ENCODE measurements at regions not wholly inside any gene's neighbourhood (a gene's known extent, or its start where the extent isn't known, plus 50 kb on each side); places are given as distances from the start of the nearest gene placed in this dataset.

DNA sequence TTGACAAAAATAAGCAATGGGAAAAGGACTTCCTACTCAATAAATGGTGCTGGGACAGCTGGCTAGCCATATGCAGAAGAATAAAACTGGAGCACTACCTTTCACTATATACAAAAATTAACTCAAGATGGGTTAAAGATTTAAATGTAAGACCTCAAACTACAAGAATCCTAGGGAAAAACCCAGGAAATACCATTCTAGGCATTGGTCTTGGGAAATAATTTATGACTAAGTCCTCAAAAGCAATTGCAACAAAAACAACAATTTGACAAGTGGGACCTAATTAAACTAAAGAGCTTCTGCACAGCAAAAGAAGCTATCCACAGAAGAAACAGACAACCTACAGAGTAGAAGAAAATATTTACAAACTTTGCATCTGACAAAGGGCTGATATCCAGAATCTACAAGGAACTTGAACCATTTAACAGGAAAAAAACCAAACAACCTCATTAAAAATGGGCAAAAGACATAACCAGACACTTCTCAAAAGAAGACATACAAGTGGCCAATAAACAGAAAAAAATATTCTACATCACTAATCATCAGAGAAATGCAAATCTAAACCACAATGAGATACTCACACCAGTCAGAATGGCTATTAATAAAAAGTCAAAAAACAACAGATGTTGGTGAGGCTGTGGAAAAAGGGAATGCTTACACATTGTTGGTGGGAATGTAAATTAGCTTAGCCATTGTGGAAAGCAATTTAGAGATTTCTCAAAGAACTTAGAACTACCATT lies 75.2 kb upstream of the CPEB4 start:
- H3K4me1 Mint-ChIP-seq (ENCODE audit: unreplicated experiment), result peaks cover 20% of the 10 kb centered on the region
- peaks cover 4% of the 10 kb centered on the region for H3K36me3 Mint-ChIP-seq
- DNase-seq (ENCODE audit: extremely low spot score, unreplicated experiment), result no peak
- TF ChIP-seq, protein P1, sequence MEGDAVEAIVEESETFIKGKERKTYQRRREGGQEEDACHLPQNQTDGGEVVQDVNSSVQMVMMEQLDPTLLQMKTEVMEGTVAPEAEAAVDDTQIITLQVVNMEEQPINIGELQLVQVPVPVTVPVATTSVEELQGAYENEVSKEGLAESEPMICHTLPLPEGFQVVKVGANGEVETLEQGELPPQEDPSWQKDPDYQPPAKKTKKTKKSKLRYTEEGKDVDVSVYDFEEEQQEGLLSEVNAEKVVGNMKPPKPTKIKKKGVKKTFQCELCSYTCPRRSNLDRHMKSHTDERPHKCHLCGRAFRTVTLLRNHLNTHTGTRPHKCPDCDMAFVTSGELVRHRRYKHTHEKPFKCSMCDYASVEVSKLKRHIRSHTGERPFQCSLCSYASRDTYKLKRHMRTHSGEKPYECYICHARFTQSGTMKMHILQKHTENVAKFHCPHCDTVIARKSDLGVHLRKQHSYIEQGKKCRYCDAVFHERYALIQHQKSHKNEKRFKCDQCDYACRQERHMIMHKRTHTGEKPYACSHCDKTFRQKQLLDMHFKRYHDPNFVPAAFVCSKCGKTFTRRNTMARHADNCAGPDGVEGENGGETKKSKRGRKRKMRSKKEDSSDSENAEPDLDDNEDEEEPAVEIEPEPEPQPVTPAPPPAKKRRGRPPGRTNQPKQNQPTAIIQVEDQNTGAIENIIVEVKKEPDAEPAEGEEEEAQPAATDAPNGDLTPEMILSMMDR (conservative IDR thresholded peaks at IDR 0.05), result no peak
- no peak overlapping the region for H3K4me3 Mint-ChIP-seq
- H3K9me3 Mint-ChIP-seq, result peaks cover 11% of the 10 kb centered on the region
- no peaks in the 10 kb centered on the region for H3K27me3 Mint-ChIP-seq
- H3K27ac Mint-ChIP-seq, result no peak overlapping the region

DNA sequence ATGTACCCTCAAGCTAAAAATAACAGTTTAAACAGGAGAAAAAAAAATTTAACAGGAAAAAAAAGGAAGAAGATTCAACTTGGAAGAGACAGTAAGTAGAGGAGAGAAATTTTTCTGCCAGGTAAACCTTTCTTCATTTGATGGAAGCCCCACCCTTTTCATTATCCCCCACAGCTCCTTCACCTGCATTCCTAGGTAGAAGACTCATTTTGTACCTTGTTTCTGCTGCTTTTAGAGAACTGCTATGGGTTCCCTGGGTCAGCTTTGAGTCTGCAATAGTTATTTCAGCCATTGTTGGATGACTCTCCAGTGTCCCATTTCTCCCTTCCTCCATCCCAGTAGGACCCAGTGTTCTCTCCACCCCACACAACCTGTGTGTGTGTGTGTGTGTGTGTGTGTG lies 74.1 kb upstream of the CPEB4 start:
- Mint-ChIP-seq H3K4me3 (no peak overlapping the region), H3K9me3 (peaks cover 11% of the 10 kb centered on the region), H3K27me3 (no peaks in the 10 kb centered on the region), H3K4me1 (ENCODE audit: unreplicated experiment) (peaks cover 20% of the 10 kb centered on the region), H3K27ac (no peak overlapping the region), H3K36me3 (peaks cover 4% of the 10 kb centered on the region)
- DNase-seq (ENCODE audit: extremely low spot score, unreplicated experiment), result no peak
- TF ChIP-seq, protein P1 (conservative IDR thresholded peaks at IDR 0.05), result no peak

GRCh38 chr5:173815571-173815970 lies 72.6 kb upstream of the CPEB4 start:
- Mint-ChIP-seq H3K9me3 (peaks cover 7% of the 10 kb centered on the region), H3K27me3 (no peaks in the 10 kb centered on the region), H3K36me3 (peaks cover 4% of the 10 kb centered on the region), H3K27ac (no peak overlapping the region), H3K4me1 (ENCODE audit: unreplicated experiment) (peaks cover 28% of the 10 kb centered on the region), H3K4me3 (no peak overlapping the region)
- DNase-seq (ENCODE audit: extremely low spot score, unreplicated experiment), result no peak
- TF ChIP-seq, protein P1 (conservative IDR thresholded peaks at IDR 0.05), result no peak

GRCh38 chr5:173816728-173817127 lies 71.4 kb upstream of the CPEB4 start:
- peaks cover 40% of the 10 kb centered on the region for H3K4me1 Mint-ChIP-seq (ENCODE audit: unreplicated experiment)
- no peaks in the 10 kb centered on the region for H3K27me3 Mint-ChIP-seq
- no peak for DNase-seq (ENCODE audit: extremely low spot score, unreplicated experiment)
- H3K27ac Mint-ChIP-seq, result peak overlapping the region; percentile 74
- TF ChIP-seq, protein P1 (conservative IDR thresholded peaks at IDR 0.05), result no peak
- H3K36me3 Mint-ChIP-seq, result peaks cover 4% of the 10 kb centered on the region
- no peak overlapping the region for H3K4me3 Mint-ChIP-seq
- peaks cover 5% of the 10 kb centered on the region for H3K9me3 Mint-ChIP-seq

- Mint-ChIP-seq H3K36me3 (peaks cover 4% of the 10 kb centered on the region), H3K4me1 (ENCODE audit: unreplicated experiment) (peaks cover 42% of the 10 kb centered on the region), H3K4me3 (no peak overlapping the region), H3K27me3 (no peaks in the 10 kb centered on the region), H3K9me3 (peaks cover 5% of the 10 kb centered on the region), H3K27ac (peak overlapping the region; percentile 74)
- DNase-seq (ENCODE audit: extremely low spot score, unreplicated experiment), result no peak
- TF ChIP-seq, protein P1 (conservative IDR thresholded peaks at IDR 0.05), result no peak
Measured at GRCh38 chr5:173817561-173817960, 70.6 kb upstream of the CPEB4 start.
